ENCODE measurements at regions not wholly inside any gene's neighbourhood (a gene's known extent, or its start where the extent isn't known, plus 50 kb on each side); places are given as distances from the start of the nearest gene placed in this dataset.
"Not testable (repeated sequence)": the region's sequence is repeated elsewhere in the genome, so short reads cannot be mapped to it uniquely, and the experiment has no call there.

DNA sequence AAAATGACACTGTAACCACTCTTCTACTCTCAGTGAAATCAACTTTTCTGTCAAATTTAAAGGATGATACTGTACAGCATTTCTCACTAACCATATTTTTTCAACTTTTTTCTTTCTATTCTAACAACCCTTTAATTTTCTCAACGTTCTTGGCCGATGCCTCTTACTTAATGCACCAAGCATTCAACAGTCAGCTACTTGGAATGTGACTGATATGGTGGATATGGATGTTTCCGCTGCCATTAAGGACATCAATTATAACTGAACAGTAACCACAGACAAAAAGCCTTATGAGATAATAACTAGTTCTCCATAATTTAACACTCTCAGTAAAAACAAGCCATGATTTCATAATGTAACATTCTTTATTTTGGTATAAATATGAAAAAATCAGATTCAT lies 427.4 kb downstream of the KCNJ18 start:
- not testable (repeated sequence) for TF ChIP-seq POLR2AphosphoS5 (IDR thresholded peaks at IDR 0.05; ENCODE audit: insufficient read depth in 1 of 2, low read depth in 1 of 2); POLR2A (IDR thresholded peaks at IDR 0.05)
- TF ChIP-seq, protein P1, sequence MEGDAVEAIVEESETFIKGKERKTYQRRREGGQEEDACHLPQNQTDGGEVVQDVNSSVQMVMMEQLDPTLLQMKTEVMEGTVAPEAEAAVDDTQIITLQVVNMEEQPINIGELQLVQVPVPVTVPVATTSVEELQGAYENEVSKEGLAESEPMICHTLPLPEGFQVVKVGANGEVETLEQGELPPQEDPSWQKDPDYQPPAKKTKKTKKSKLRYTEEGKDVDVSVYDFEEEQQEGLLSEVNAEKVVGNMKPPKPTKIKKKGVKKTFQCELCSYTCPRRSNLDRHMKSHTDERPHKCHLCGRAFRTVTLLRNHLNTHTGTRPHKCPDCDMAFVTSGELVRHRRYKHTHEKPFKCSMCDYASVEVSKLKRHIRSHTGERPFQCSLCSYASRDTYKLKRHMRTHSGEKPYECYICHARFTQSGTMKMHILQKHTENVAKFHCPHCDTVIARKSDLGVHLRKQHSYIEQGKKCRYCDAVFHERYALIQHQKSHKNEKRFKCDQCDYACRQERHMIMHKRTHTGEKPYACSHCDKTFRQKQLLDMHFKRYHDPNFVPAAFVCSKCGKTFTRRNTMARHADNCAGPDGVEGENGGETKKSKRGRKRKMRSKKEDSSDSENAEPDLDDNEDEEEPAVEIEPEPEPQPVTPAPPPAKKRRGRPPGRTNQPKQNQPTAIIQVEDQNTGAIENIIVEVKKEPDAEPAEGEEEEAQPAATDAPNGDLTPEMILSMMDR (IDR thresholded peaks at IDR 0.05), result not testable (repeated sequence)

Measured in vagina (tissue), 2 donors.